GM12891 (cell line): ENCODE measurements at regions not wholly inside any gene's neighbourhood (a gene's known extent, or its start where the extent isn't known, plus 50 kb on each side); places are given as distances from the start of the nearest gene placed in this dataset.

Experiments used
- PAX5 ChIP-seq: IDR thresholded peaks from 2 replicates; pipeline ENCODE4 v1.6.1; 2011; ENCODE audit warnings: low read length, moderate library complexity, mild to moderate bottlenecking; ENCODE audit not compliant: insufficient read depth, severe bottlenecking
- POLR2A ChIP-seq: IDR thresholded peaks from 2 replicates; pipeline ENCODE4 v1.6.1; 2011; ENCODE audit warnings: low read depth, low read length, control low read depth
- POLR2AphosphoS5 ChIP-seq: IDR thresholded peaks from 2 replicates; pipeline ENCODE4 v1.6.1; 2011; ENCODE audit warnings: low read depth, low read length, control low read depth
- POU2F2 ChIP-seq: IDR thresholded peaks from 2 replicates; pipeline ENCODE4 v1.6.1; 2011; ENCODE audit warnings: low read depth, mild to moderate bottlenecking, control low read depth, low read length, moderate library complexity
- SPI1 ChIP-seq: IDR thresholded peaks from 2 replicates; pipeline ENCODE4 v1.6.1; 2011; ENCODE audit warnings: low read depth, low read length, control low read depth
- TAF1 ChIP-seq: IDR thresholded peaks from 2 replicates; pipeline ENCODE4 v1.6.1; 2011; ENCODE audit warnings: low read depth, low read length, control low read depth

DNA sequence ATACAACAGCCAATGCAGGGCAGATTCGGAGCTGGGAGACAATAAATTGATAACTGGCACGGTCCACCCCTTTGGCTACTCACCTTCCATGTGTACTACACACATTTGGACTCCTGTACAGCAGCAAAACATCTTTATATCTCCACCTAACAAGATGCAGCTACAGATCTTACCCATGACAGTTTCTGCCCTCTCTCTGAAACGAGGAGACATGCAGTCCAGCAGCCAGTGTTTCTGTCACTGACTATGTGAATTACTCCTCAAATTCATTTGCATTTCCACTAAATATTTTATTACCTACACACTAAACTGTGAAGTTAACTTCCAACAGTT lies 58.7 kb upstream of the BEGAIN start:
- TF ChIP-seq POLR2A: no peak
- TF ChIP-seq POLR2AphosphoS5: no peak
- no peak for TF ChIP-seq TAF1
- no peak for TF ChIP-seq POU2F2
- TF ChIP-seq SPI1: no peak
- no peak for TF ChIP-seq PAX5
